ACC112 (cell line): ENCODE measurements at regions not wholly inside any gene's neighbourhood (a gene's known extent, or its start where the extent isn't known, plus 50 kb on each side); places are given as distances from the start of the nearest gene placed in this dataset.

ENCODE experiments used
- H2AFZ ChIP-seq: fragments of 200-600 bp; sonication (generic); one replicate; pipeline ENCODE4 v1.6.0; 2017; ENCODE audit warnings: antibody characterized with exemption, low read length; ENCODE audit not compliant: unreplicated experiment
- H3K27ac ChIP-seq: fragments of 200-600 bp; sonication (generic); 2 replicates; pipeline ENCODE4 v1.5.1; 2014; ENCODE audit warnings: low read depth, mild to moderate bottlenecking, antibody characterized with exemption, low read length, moderate library complexity
- H3K27me3 ChIP-seq: fragments of 200-600 bp; sonication (generic); 2 replicates; pipeline ENCODE4 v1.6.1; 2014; ENCODE audit warnings: mild to moderate bottlenecking, antibody characterized with exemption, low read length, moderate library complexity, mixed read lengths; ENCODE audit not compliant: insufficient read depth
- H3K36me3 ChIP-seq: fragments of 200-600 bp; sonication (generic); 2 replicates; pipeline ENCODE4 v1.6.1; 2016; ENCODE audit warnings: mild to moderate bottlenecking, antibody characterized with exemption, low read length, moderate library complexity, mixed read lengths; ENCODE audit not compliant: insufficient read depth
- H3K4me1 ChIP-seq: fragments of 200-600 bp; sonication (generic); one replicate; pipeline ENCODE4 v1.6.1; 2016; ENCODE audit warnings: low read length, mixed read lengths; ENCODE audit not compliant: insufficient read depth, unreplicated experiment, control insufficient read depth
- H3K4me3 ChIP-seq: fragments of 200-600 bp; sonication (generic); 2 replicates; pipeline ENCODE4 v1.5.1; 2014; ENCODE audit warnings: mild to moderate bottlenecking, low read depth, low read length
- H3K79me2 ChIP-seq: fragments of 200-600 bp; sonication (generic); one replicate; pipeline ENCODE4 v1.6.0; 2016; ENCODE audit warnings: low read length; ENCODE audit not compliant: control insufficient read depth, unreplicated experiment, insufficient read depth

DNA sequence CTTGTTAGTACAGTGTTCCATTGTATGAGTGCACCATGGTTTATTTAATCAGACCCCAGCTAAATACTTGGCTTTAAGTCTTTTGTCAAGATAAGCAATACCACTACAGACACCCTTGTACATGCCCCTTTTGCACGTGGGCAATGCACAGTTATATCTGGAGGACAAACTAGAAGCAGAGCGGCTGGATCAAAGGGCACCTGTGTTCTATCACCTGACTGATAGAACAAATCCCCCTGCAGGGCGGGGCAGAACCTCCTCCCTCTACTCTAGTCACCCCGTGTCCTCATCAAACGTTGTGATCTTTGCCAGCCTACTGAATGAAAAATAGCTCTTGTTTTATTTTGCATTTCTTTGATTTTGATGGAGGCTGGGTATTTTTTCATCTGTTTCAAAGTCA lies 314.9 kb downstream of the TLE3 start:
- H3K27me3 ChIP-seq = no peaks in the 10 kb centered on the region
- no peaks in the 10 kb centered on the region for H3K79me2 ChIP-seq
- no peaks in the 10 kb centered on the region for H3K36me3 ChIP-seq
- no peak overlapping the region for H3K4me3 ChIP-seq
- H2AFZ ChIP-seq = no peak overlapping the region
- H3K4me1 ChIP-seq = peaks cover 23% of the 10 kb centered on the region
- H3K27ac ChIP-seq = no peak overlapping the region

- H2AFZ ChIP-seq = no peak overlapping the region
- H3K79me2 ChIP-seq = no peaks in the 10 kb centered on the region
- no peak overlapping the region for H3K27ac ChIP-seq
- H3K4me3 ChIP-seq = no peak overlapping the region
- H3K4me1 ChIP-seq = peaks cover 23% of the 10 kb centered on the region
- H3K36me3 ChIP-seq = no peaks in the 10 kb centered on the region
- H3K27me3 ChIP-seq = no peaks in the 10 kb centered on the region
Observed at GRCh38 chr15:69783211-69783610, 314.5 kb downstream of the TLE3 start.

- Histone ChIP-seq H3K79me2 (no peaks in the 10 kb centered on the region), H3K27ac (peak overlapping the region; percentile 35; the same call in 1 of the 2 replicates), H3K36me3 (no peaks in the 10 kb centered on the region), H3K27me3 (no peaks in the 10 kb centered on the region), H3K4me1 (peaks cover 23% of the 10 kb centered on the region), H3K4me3 (no peak overlapping the region; the same call in 1 of the 2 replicates), H2AFZ (no peak overlapping the region)
Observed at GRCh38 chr15:69784798-69785566, 312.7 kb downstream of the TLE3 start.

- Histone ChIP-seq H2AFZ (no peak overlapping the region), H3K27ac (no peak overlapping the region), H3K79me2 (no peaks in the 10 kb centered on the region), H3K27me3 (0 out of 2 replicates have a peak, but pooled peaks cover under 1% of the 10 kb centered on the region), H3K4me1 (peaks cover 13% of the 10 kb centered on the region), H3K36me3 (no peaks in the 10 kb centered on the region), H3K4me3 (no peak overlapping the region)
Observed at GRCh38 chr15:69786136-69786701, 311.5 kb downstream of the TLE3 start.

DNA sequence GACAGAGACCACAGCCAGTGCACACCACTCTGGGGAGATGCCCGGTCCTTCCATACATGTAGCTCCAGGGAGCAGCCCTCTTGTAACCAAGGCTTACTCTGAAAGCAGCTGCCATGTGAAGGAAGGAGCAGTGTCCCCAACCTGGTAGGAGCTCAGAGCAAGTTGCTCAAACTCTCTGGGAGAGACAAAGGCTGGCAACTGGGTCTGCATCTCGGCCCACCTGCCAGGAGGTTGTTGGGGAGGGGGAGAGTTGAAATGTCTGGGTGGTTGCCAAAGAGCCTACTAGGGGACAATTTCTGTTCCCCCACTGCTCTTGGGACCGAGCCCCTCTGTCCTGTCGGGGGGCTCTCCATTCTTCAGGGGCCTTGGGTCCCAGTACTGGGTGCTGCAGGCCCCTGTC lies 309.9 kb downstream of the TLE3 start:
- H3K27me3 ChIP-seq = 0 out of 2 replicates have a peak, but pooled peaks cover 3% of the 10 kb centered on the region
- no peak overlapping the region for H3K27ac ChIP-seq
- no peaks in the 10 kb centered on the region for H3K36me3 ChIP-seq
- H2AFZ ChIP-seq = no peak overlapping the region
- peaks cover 11% of the 10 kb centered on the region for H3K4me1 ChIP-seq
- H3K4me3 ChIP-seq = no peak overlapping the region
- H3K79me2 ChIP-seq = no peaks in the 10 kb centered on the region

DNA sequence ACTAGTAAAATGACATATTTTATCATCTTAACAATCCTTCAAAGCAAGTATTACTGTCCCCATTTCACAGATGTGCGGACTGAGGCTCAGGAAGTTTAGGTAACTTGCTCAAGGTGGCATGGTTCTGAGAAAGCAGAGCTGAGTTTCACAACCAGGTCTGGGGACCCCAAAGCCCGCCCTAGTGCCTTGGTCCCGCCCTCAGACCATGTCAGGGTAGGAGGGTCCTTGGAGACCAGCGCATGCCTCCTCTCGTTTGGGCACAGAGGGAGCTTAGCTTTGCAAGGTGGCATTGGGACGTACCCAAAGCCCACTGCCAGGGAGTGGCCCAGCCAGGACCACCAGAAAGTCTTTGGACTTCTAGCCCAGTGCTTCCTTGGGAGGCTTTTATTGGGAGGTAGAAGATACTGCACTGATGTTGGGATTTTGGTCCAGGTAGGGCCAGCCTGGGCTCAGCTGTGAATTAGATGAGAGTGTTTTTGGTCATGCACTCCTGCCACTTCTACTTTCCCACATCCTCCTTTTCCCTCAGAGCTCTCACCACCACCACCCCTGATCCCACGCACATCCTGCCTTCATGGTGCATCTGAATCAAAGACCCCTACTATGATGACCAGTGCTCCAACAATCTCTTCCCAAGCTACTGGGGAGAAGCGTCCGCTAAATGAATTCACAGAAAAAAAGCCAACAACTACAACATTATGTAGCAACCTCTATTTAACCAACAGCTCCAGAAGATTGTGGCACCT lies 307.9 kb downstream of the TLE3 start:
- Histone ChIP-seq H3K4me3 (no peak overlapping the region), H3K27ac (no peak overlapping the region), H2AFZ (no peak overlapping the region), H3K27me3 (0 out of 2 replicates have a peak, but pooled peaks cover 3% of the 10 kb centered on the region), H3K79me2 (no peaks in the 10 kb centered on the region), H3K36me3 (no peaks in the 10 kb centered on the region), H3K4me1 (peaks cover 11% of the 10 kb centered on the region)

DNA sequence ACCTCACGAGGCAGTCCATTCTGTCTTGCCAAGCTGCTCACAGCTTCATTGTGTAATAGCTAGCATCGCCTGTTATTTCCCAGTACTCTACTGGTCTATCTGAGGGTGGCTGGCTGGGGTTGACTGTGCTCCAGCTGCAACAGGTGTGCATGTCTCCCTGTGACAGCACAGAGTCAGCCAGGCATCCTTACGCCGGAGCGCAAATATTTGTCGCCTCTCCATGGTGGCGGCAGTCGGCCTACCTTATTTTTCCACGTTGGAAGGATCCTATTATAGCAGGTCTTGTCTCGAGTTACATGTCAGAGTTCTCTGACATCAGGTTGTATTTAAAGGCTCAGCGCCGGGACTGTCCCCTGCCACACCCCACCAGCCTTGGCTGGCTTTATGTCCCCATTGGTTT lies 307.1 kb downstream of the TLE3 start:
- 0 out of 2 replicates have a peak, but pooled peaks cover 3% of the 10 kb centered on the region for H3K27me3 ChIP-seq
- no peak overlapping the region for H3K4me3 ChIP-seq
- no peaks in the 10 kb centered on the region for H3K79me2 ChIP-seq
- peaks cover 12% of the 10 kb centered on the region for H3K4me1 ChIP-seq
- H2AFZ ChIP-seq = no peak overlapping the region
- H3K36me3 ChIP-seq = no peaks in the 10 kb centered on the region
- no peak overlapping the region for H3K27ac ChIP-seq

GRCh38 chr15:69792823-69793222 lies 304.9 kb downstream of the TLE3 start:
- Histone ChIP-seq H3K4me3 (no peak overlapping the region), H3K4me1 (peaks cover 13% of the 10 kb centered on the region), H2AFZ (no peak overlapping the region), H3K79me2 (no peaks in the 10 kb centered on the region), H3K36me3 (no peaks in the 10 kb centered on the region), H3K27ac (no peak overlapping the region), H3K27me3 (0 out of 2 replicates have a peak, but pooled peaks cover 3% of the 10 kb centered on the region)

DNA sequence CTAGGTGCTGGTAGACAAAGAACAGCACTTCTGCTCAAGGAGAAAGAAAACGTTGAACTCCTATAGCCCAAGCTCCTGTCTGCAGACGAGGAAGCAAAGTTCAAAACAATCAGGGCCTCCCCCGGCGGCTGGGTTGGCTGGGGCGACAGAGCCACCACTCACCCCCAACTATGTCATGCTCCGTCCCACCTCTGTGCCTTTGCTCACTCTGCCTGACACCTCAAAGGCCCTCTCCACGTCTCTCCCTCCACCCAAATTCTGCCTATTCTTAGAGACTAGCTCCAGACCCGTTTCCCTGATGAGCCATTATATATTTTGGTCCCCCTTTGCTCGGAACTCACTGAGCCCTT lies 304.3 kb downstream of the TLE3 start:
- no peaks in the 10 kb centered on the region for H3K36me3 ChIP-seq
- no peak overlapping the region for H2AFZ ChIP-seq
- H3K27me3 ChIP-seq = 0 out of 2 replicates have a peak, but pooled peaks cover 3% of the 10 kb centered on the region
- H3K4me1 ChIP-seq = peaks cover 13% of the 10 kb centered on the region
- H3K4me3 ChIP-seq = no peak overlapping the region
- no peak overlapping the region for H3K27ac ChIP-seq
- H3K79me2 ChIP-seq = no peaks in the 10 kb centered on the region

GRCh38 chr15:69793781-69794451 lies 303.8 kb downstream of the TLE3 start:
- Histone ChIP-seq H3K79me2 (no peaks in the 10 kb centered on the region), H3K36me3 (no peaks in the 10 kb centered on the region), H3K4me1 (peaks cover 13% of the 10 kb centered on the region), H2AFZ (no peak overlapping the region), H3K27ac (no peak overlapping the region), H3K4me3 (no peak overlapping the region), H3K27me3 (0 out of 2 replicates have a peak, but pooled peaks cover 3% of the 10 kb centered on the region)
